ENCODE measurements at regions not wholly inside any gene's neighbourhood (a gene's known extent, or its start where the extent isn't known, plus 50 kb on each side); places are given as distances from the start of the nearest gene placed in this dataset.

GRCh38 chr2:129050101-129050500 is 731.4 kb upstream of the HS6ST1 start (continued):
- TF ChIP-seq RERE (CRISPR knock-in tag; IDR thresholded peaks at IDR 0.05; ENCODE audit: low read depth) (no peak), ARID2 (CRISPR knock-in tag; IDR thresholded peaks at IDR 0.05; ENCODE audit: borderline replicate concordance) (no peak), ZFP62 (CRISPR knock-in tag; IDR thresholded peaks at IDR 0.05) (no peak), KIAA2018 (CRISPR knock-in tag; IDR thresholded peaks at IDR 0.05; ENCODE audit: borderline replicate concordance) (no peak), GPN1 (CRISPR knock-in tag; IDR thresholded peaks at IDR 0.05; ENCODE audit: borderline replicate concordance) (no peak), IRF2 (CRISPR knock-in tag; IDR thresholded peaks at IDR 0.05) (no peak), SMARCC2 (IDR thresholded peaks at IDR 0.05) (no peak), ZNF878 (CRISPR knock-in tag; IDR thresholded peaks at IDR 0.05) (no peak), SRSF1 (optimal IDR thresholded peaks at IDR 0.05; ENCODE audit: low read depth, low read length) (no peak), SALL2 (CRISPR knock-in tag; IDR thresholded peaks at IDR 0.05) (no peak), RNF2 (conservative IDR thresholded peaks at IDR 0.05; ENCODE audit: low read depth) (no peak), ZMAT5 (CRISPR knock-in tag; IDR thresholded peaks at IDR 0.05; ENCODE audit: borderline replicate concordance, low read depth) (no peak)
- TF ChIP-seq, protein P1, sequence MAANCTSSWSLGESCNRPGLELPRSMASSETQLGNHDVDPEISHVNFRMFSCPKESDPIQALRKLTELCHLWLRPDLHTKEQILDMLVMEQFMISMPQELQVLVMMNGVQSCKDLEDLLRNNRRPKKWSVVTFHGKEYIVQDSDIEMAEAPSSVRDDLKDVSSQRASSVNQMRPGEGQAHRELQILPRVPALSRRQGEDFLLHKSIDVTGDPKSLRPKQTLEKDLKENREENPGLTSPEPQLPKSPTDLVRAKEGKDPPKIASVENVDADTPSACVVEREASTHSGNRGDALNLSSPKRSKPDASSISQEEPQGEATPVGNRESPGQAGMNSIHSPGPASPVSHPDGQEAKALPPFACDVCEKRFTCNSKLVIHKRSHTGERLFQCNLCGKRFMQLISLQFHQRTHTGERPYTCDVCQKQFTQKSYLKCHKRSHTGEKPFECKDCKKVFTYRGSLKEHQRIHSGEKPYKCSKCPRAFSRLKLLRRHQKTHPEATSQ (CRISPR knock-in tag; IDR thresholded peaks at IDR 0.05; ENCODE audit: borderline replicate concordance): no peak
